ENCODE measurements at regions not wholly inside any gene's neighbourhood (a gene's known extent, or its start where the extent isn't known, plus 50 kb on each side); places are given as distances from the start of the nearest gene placed in this dataset.
A peak's percentile ranks its signal among the peaks of the same experiment; 100 is the strongest.

DNA sequence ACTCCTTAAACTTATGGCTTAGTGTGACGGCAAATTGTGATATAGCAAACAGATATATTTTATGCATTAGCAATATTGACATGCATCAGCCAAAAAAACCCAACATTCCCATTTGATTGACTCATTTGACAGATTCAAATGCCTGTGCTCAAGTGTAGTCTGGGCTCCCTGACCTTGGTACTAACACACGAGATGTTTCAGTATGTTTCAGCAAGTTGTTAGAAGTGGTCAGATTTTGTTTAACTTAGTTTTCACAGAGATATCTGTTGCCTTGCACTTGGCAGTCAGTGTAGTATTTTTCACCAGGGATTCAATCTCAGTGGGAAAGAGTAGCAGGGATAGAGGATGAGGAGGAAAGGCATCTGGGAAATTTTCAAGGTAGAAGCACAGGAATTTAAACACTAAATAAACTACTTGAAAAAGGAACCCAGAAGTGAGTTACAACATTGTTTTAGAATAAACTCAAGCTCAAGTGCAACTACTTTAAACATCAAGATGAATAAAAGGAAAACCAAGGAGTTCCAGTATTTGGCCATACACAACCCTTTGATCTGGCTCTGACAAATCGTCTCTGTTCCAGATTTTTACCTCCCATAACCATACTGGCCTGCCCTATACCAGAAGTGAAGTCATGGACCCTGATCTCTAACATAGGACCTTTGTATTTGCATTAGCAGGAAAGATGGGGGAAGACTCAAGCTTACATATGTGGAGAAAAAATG lies 56.5 kb upstream of the BLID start:
- ATAC-seq (no peak), DNase-seq (ENCODE audit: low read depth, low spot score) (no peak)
- Histone ChIP-seq H3K79me2 (ENCODE audit: insufficient read depth, low read length) (peaks cover 97% of the 10 kb centered on the region), H3K9me3 (ENCODE audit: control insufficient read depth in 1 of 2, insufficient read depth in 1 of 2, low read depth in 1 of 2, low read length in 2 of 2) (no peaks in the 10 kb centered on the region), H3K4me2 (ENCODE audit: low read length) (peak overlapping the region; percentile 15; the same call in 1 of the 2 replicates), H4K20me1 (ENCODE audit: insufficient read depth) (no peaks in the 10 kb centered on the region), H3K27ac (ENCODE audit: low read depth, low read length) (peak overlapping the region; percentile 97), H3K9me2 (ENCODE audit: insufficient read depth) (no peaks in the 10 kb centered on the region), H3K9ac (ENCODE audit: low read length) (peak overlapping the region; percentile 34), H3K4me1 (ENCODE audit: control insufficient read depth in 1 of 2, insufficient read depth in 2 of 2, low read length in 2 of 2) (peaks cover 81 to 95% of the 10 kb centered on the region in 2 experiments), H3K4me3 (replicated peaks in 1 of 2; ENCODE audit: low read depth in 1 of 2, low read length in 2 of 2) (no peak overlapping the region), H2AFZ (ENCODE audit: low read depth, low read length, poor library complexity, severe bottlenecking) (no peak overlapping the region), H3K36me3 (ENCODE audit: control insufficient read depth in 1 of 2, insufficient read depth in 2 of 2, low read length in 2 of 2) (peaks cover 4 to 36% of the 10 kb centered on the region in 2 experiments; a peak in 3 of 4 replicates), H3K27me3 (ENCODE audit: insufficient read depth, low read length) (no peaks in the 10 kb centered on the region)
- ChIA-PET RAD21 (ENCODE audit: low non-redundant PET in 1 of 2, low total read pairs in 2 of 2, uncharacterized antibody in 2 of 2, unreplicated experiment in 2 of 2) (no interaction called here), POLR2A (interaction anchor here (0.6 to 1.0 kb wide), 2 partner anchors 18 to 25 kb away, joined by 4 read pairs; no protein-coding TSS in a partner anchor), CTCF (no interaction called here)
- no TSS peak for BruUV-seq (replicated peaks)
- intact Hi-C loops (cut with micrococcal nuclease): no loop called here
- TF ChIP-seq, protein P1, sequence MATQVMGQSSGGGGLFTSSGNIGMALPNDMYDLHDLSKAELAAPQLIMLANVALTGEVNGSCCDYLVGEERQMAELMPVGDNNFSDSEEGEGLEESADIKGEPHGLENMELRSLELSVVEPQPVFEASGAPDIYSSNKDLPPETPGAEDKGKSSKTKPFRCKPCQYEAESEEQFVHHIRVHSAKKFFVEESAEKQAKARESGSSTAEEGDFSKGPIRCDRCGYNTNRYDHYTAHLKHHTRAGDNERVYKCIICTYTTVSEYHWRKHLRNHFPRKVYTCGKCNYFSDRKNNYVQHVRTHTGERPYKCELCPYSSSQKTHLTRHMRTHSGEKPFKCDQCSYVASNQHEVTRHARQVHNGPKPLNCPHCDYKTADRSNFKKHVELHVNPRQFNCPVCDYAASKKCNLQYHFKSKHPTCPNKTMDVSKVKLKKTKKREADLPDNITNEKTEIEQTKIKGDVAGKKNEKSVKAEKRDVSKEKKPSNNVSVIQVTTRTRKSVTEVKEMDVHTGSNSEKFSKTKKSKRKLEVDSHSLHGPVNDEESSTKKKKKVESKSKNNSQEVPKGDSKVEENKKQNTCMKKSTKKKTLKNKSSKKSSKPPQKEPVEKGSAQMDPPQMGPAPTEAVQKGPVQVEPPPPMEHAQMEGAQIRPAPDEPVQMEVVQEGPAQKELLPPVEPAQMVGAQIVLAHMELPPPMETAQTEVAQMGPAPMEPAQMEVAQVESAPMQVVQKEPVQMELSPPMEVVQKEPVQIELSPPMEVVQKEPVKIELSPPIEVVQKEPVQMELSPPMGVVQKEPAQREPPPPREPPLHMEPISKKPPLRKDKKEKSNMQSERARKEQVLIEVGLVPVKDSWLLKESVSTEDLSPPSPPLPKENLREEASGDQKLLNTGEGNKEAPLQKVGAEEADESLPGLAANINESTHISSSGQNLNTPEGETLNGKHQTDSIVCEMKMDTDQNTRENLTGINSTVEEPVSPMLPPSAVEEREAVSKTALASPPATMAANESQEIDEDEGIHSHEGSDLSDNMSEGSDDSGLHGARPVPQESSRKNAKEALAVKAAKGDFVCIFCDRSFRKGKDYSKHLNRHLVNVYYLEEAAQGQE (IDR thresholded peaks at IDR 0.05; ENCODE audit: low read depth): no peak
- TF ChIP-seq FOSL1 (IDR thresholded peaks at IDR 0.05; ENCODE audit: low read depth) (0 out of 2 replicates have a peak, but pooled peaks have one; percentile 8), CEBPB (IDR thresholded peaks at IDR 0.05; ENCODE audit: low read depth) (no peak), SP1 (IDR thresholded peaks at IDR 0.05; ENCODE audit: low read depth) (0 out of 2 replicates have a peak, but pooled peaks have one; percentile 12), POLR2A (IDR thresholded peaks at IDR 0.05; ENCODE audit: borderline replicate concordance, extremely low read depth, insufficient read depth, insufficient read length) (no peak), TCF7L2 (IDR thresholded peaks at IDR 0.05; ENCODE audit: borderline replicate concordance, extremely low read depth, insufficient read depth, insufficient read length) (no peak), ELF1 (IDR thresholded peaks at IDR 0.05; ENCODE audit: borderline replicate concordance, low read depth) (no peak), YY1 (IDR thresholded peaks at IDR 0.05; ENCODE audit: extremely low read depth, insufficient replicate concordance, low read depth, low read length) (no peak), SIN3A (IDR thresholded peaks at IDR 0.05; ENCODE audit: low read depth) (0 out of 2 replicates have a peak, but pooled peaks have one; percentile 4), EZH2 (IDR thresholded peaks at IDR 0.05) (no peak), JUND (IDR thresholded peaks at IDR 0.05) (no peak)
- TF ChIP-seq, protein P2, sequence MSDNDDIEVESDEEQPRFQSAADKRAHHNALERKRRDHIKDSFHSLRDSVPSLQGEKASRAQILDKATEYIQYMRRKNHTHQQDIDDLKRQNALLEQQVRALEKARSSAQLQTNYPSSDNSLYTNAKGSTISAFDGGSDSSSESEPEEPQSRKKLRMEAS (IDR thresholded peaks at IDR 0.05): no peak

All from HCT116 (cell line).